Ishikawa (cell line): ENCODE measurements at regions not wholly inside any gene's neighbourhood (a gene's known extent, or its start where the extent isn't known, plus 50 kb on each side); places are given as distances from the start of the nearest gene placed in this dataset.

Experiments used
- CEBPB ChIP-seq: IDR thresholded peaks from 2 replicates; pipeline ENCODE4 v1.6.1; 2012
- CREB1 ChIP-seq: IDR thresholded peaks from 2 replicates; pipeline ENCODE4 v1.6.1; 2012; ENCODE audit warnings: low read depth
- EGR1 ChIP-seq: IDR thresholded peaks from 2 replicates; pipeline ENCODE4 v1.6.1; 2012
- EP300 ChIP-seq: IDR thresholded peaks from 2 replicates; pipeline ENCODE4 v1.6.1; 2012; ENCODE audit warnings: borderline replicate concordance
- FOXM1 ChIP-seq: IDR thresholded peaks from 2 replicates; pipeline ENCODE4 v1.6.1; 2012; ENCODE audit warnings: low read depth, borderline replicate concordance
- MAX ChIP-seq: IDR thresholded peaks from 2 replicates; pipeline ENCODE4 v1.6.1; 2012
- NFIC ChIP-seq: IDR thresholded peaks from 2 replicates; pipeline ENCODE4 v1.6.1; 2012
- RAD21 ChIP-seq: IDR thresholded peaks from 2 replicates; pipeline ENCODE4 v1.6.1; 2012; ENCODE audit warnings: low read depth
- REST ChIP-seq: IDR thresholded peaks from 2 replicates; pipeline ENCODE4 v1.6.1; 2012; ENCODE audit warnings: low read depth, mild to moderate bottlenecking
- TAF1 ChIP-seq: IDR thresholded peaks from 2 replicates; pipeline ENCODE4 v1.6.1; 2012; ENCODE audit warnings: low read depth, mild to moderate bottlenecking
- TCF12 ChIP-seq: IDR thresholded peaks from 2 replicates; pipeline ENCODE4 v1.6.1; 2012; ENCODE audit warnings: low read depth
- TEAD4 ChIP-seq: IDR thresholded peaks from 2 replicates; pipeline ENCODE4 v1.6.1; 2012
- USF1 ChIP-seq: IDR thresholded peaks from 2 replicates; pipeline ENCODE4 v1.6.1; 2012
- YY1 ChIP-seq: IDR thresholded peaks from 2 replicates; pipeline ENCODE4 v1.6.1; 2012; ENCODE audit warnings: low read depth
- ZBTB7A ChIP-seq: IDR thresholded peaks from 2 replicates; pipeline ENCODE4 v1.6.1; 2012; ENCODE audit warnings: low read depth

- TF ChIP-seq TAF1, result no peak
- TF ChIP-seq TEAD4, result no peak
- no peak for TF ChIP-seq FOXM1
- TF ChIP-seq EGR1, result no peak
- TF ChIP-seq REST, result no peak
- no peak for TF ChIP-seq MAX
- no peak for TF ChIP-seq RAD21
- TF ChIP-seq CREB1, result no peak
- no peak for TF ChIP-seq NFIC
- no peak for TF ChIP-seq CEBPB
Measured at GRCh38 chr20:6341491-6341890, 218.7 kb upstream of the FERMT1 start.

- no peak for TF ChIP-seq YY1
- no peak for TF ChIP-seq EGR1
- no peak for TF ChIP-seq CREB1
- no peak for TF ChIP-seq EP300
Measured at GRCh38 chr20:6339176-6339575, 216.3 kb upstream of the FERMT1 start.

GRCh38 chr20:6333110-6333509, 210.3 kb upstream of the FERMT1 start:
- no peak for TF ChIP-seq CREB1
- TF ChIP-seq YY1, result no peak
- no peak for TF ChIP-seq TEAD4
- no peak for TF ChIP-seq REST
- no peak for TF ChIP-seq NFIC
- TF ChIP-seq TAF1, result no peak
- no peak for TF ChIP-seq ZBTB7A

GRCh38 chr20:6311841-6312655, 189.2 kb upstream of the FERMT1 start:
- no peak for TF ChIP-seq ZBTB7A
- no peak for TF ChIP-seq TEAD4
- TF ChIP-seq EGR1, result no peak
- TF ChIP-seq REST, result no peak

- TF ChIP-seq RAD21 (no peak), USF1 (no peak), TAF1 (no peak), TEAD4 (no peak), EGR1 (no peak), NFIC (no peak), REST (no peak), FOXM1 (no peak), TCF12 (no peak), MAX (no peak), CREB1 (no peak), ZBTB7A (no peak), YY1 (no peak), EP300 (no peak), CEBPB (no peak)
Measured at GRCh38 chr20:6311097-6311496, 188.3 kb upstream of the FERMT1 start.
